Neural cell (in vitro differentiated cells): ENCODE measurements at regions not wholly inside any gene's neighbourhood (a gene's known extent, or its start where the extent isn't known, plus 50 kb on each side); places are given as distances from the start of the nearest gene placed in this dataset.

ENCODE experiments used
- EZH2 ChIP-seq: fragments of 200-600, 300-800 bp; shearing (Covaris generic), sonication (generic); IDR thresholded peaks from 2 replicates; pipeline ENCODE4 v1.6.1; 2014; ENCODE audit warnings: antibody characterized with exemption, low read length, borderline replicate concordance, mild to moderate bottlenecking; ENCODE audit not compliant: insufficient read depth, poor library complexity, severe bottlenecking
- RAD21 ChIP-seq: fragments of 450-650 bp; conservative IDR thresholded peaks from 2 replicates; pipeline ENCODE4 v1.6.1; 2014; ENCODE audit warnings: antibody characterized with exemption, mild to moderate bottlenecking, moderate library complexity
- TAF1 ChIP-seq: IDR thresholded peaks from 2 replicates; pipeline ENCODE4 v1.6.1; 2012; ENCODE audit warnings: low read depth
- TF ChIP-seq, protein P1 (sequence below): fragments of 450-650 bp; IDR thresholded peaks from 2 replicates; pipeline ENCODE4 v1.5.1; 2014; ENCODE audit warnings: antibody characterized with exemption, mild to moderate bottlenecking, moderate library complexity; ENCODE audit not compliant: poor library complexity, severe bottlenecking

- no peak for TF ChIP-seq RAD21
- TF ChIP-seq, protein P1, sequence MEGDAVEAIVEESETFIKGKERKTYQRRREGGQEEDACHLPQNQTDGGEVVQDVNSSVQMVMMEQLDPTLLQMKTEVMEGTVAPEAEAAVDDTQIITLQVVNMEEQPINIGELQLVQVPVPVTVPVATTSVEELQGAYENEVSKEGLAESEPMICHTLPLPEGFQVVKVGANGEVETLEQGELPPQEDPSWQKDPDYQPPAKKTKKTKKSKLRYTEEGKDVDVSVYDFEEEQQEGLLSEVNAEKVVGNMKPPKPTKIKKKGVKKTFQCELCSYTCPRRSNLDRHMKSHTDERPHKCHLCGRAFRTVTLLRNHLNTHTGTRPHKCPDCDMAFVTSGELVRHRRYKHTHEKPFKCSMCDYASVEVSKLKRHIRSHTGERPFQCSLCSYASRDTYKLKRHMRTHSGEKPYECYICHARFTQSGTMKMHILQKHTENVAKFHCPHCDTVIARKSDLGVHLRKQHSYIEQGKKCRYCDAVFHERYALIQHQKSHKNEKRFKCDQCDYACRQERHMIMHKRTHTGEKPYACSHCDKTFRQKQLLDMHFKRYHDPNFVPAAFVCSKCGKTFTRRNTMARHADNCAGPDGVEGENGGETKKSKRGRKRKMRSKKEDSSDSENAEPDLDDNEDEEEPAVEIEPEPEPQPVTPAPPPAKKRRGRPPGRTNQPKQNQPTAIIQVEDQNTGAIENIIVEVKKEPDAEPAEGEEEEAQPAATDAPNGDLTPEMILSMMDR, result no peak
- no peak for TF ChIP-seq TAF1
- TF ChIP-seq EZH2, result no peak
Observed at GRCh38 chr6:44002067-44002592, 125.1 kb downstream of the MRPL14 start.
